ENCODE measurements at regions not wholly inside any gene's neighbourhood (a gene's known extent, or its start where the extent isn't known, plus 50 kb on each side); places are given as distances from the start of the nearest gene placed in this dataset.

DNA sequence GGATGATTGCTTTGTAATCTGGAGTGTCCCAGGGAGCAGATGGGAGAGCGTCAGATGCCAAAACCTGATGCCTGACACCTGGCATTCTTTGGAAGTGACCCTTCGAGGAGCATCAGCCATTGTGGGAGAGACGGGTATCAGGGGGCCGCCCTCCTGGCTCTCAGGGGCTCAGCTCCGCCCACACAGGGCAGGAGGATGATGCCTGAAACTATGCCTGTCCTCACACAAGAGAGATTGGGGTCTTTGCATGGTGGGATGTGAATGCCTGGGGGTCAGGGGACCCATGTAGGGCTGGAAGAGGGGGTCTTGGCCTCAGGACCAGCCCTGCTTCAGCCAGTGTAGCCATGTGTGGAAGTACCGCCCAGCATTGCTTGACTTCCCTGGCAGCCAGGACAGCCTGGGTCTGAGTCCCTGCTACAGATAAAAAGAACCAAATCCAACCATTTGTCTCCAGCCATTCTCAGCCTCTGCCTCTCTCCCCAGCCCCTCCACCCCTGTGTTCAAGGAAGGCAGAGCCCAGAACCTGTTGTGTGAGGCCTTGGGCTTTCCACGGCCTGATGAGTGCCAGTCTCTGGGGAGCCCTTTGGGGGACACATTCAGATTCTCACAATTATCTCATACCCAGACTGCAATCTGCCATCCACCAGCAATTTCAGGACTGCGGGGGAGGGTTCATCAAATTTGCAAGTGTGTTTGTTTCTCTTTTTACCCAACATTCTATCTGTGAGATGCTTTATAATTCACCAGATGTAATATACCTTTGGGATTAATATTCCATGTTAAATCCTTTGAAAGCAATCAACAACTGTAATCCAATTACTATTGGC is 371.2 kb downstream of the PREX1 start:
- H3K4me1 ChIP-seq = peaks cover 18 to 70% (median 60%) of the 10 kb centered on the region in 10 experiments; a peak in 19 of 20 replicates
- H3K9ac ChIP-seq = peak overlapping the region in 2 of 11 experiments; percentile 27 to 45; a peak in 2 of 22 replicates
- peaks cover 0 to 25% (median 0%) of the 10 kb centered on the region in 11 experiments; a peak in 4 of 22 replicates for H3K27me3 ChIP-seq
- peaks cover 0 to 12% (median 9%) of the 10 kb centered on the region in 11 experiments; a peak in 15 of 22 replicates for H3K9me3 ChIP-seq (replicated peaks in 1 of 11)
- no peak for TF ChIP-seq Cebpa-rat (IDR thresholded peaks at IDR 0.05)
- no peaks in the 10 kb centered on the region; a peak in 1 of 22 replicates for H4K20me1 ChIP-seq
- H3K4me3 ChIP-seq = no peak overlapping the region
- no peaks in the 10 kb centered on the region for H3K36me3 ChIP-seq
- H3K4me2 ChIP-seq = peak overlapping the region; percentile 13 to 98 (median 88); a peak in 19 of 22 replicates
- H3K27ac ChIP-seq = no peak overlapping the region

DNA sequence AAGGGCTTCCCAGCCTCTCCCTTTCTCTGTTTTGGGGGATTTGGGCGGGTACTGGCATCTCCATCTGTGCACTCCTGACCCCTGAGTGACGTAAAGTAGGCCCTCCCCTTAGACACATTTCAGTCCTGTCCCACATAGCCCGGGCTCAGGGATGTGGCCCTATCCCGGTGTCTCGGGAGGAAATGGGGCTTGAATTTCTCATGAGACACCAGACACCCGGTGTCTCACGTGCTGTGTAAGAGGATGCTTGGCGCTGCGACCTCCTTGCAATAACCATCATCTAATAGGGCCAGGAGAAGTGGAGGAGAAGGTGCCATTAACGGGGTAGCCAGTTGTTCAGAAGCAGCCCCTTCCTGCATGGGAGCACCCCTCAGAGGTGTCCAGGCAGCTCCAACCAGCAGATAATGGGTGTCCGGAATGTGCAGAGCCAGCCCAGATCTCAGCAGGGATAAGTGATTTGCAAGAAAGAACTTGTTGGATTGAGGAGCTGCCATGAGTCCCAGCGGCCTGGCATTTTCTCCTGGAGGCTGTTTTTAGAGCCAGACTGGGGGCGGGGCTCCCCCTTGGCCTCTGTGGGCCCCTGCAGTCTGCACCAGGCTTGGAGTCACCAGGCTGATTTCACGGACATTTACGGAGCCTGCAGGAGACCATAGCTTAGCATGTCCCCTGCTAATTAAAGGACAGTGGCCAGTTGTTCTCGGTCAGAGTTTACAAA is 372.0 kb downstream of the PREX1 start:
- Histone ChIP-seq H3K27me3 (peaks cover 0 to 25% (median 0%) of the 10 kb centered on the region in 11 experiments; a peak in 4 of 22 replicates), H3K27ac (no peak overlapping the region)
- no peak for TF ChIP-seq Cebpa-rat (IDR thresholded peaks at IDR 0.05)

DNA sequence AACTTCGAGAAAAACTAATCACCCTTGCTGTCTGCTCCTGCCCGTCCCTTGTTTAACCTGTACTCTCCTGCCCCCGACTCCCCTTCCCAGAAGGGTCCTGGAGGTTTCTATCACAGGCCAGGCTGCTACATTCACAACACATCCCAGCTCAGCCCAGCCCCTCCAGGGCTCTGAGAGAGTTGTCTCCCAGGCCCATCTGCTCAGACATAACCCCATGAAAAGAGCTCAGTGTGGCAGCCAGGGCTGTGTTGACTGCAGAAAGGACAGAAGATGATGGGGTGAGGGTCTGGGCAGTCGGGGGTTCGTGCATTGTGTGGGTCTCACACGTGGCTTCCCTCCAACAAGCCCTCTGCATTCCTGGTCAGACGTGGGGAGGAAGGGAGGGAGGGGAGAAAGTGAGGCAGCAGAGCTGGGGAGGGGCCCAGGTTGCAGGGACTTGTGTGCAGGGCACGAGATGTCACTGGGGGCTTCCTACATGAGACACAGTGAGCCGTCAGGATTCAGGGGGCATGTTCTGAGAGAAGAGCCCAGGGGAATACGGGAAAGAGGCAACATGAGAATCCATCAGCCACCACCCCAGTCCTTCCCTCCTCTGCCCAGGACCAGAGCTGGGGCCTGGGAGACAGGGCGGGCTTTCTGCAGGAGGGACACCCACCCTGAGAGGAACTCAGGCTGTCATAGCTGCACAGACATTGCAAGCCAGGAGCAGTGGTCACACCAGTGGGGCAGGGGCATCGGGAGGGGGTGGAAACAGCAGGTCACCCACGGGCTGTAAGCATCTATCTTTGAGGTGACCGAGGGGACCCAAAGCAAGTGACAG is 372.9 kb downstream of the PREX1 start:
- Histone ChIP-seq H3K27ac (peak overlapping the region in 5 of 11 experiments; percentile 19 to 55 (median 42); a peak in 5 of 22 replicates), H3K9ac (peak overlapping the region in 5 of 11 experiments; percentile 18 to 49 (median 39); a peak in 6 of 22 replicates), H3K4me2 (peak overlapping the region in 10 of 11 experiments; percentile 8 to 98 (median 88); a peak in 18 of 22 replicates), H4K20me1 (no peaks in the 10 kb centered on the region; a peak in 1 of 22 replicates), H3K9me3 (replicated peaks in 1 of 11) (peaks cover 0 to 15% (median 11%) of the 10 kb centered on the region in 11 experiments; a peak in 15 of 22 replicates), H3K4me3 (peak overlapping the region in 1 of 10 experiments; percentile 35; a peak in 3 of 20 replicates), H3K27me3 (peaks cover 0 to 25% (median 0%) of the 10 kb centered on the region in 11 experiments; a peak in 4 of 22 replicates), H3K36me3 (no peaks in the 10 kb centered on the region), H3K4me1 (peaks cover 18 to 70% (median 60%) of the 10 kb centered on the region in 10 experiments; a peak in 19 of 20 replicates)
- TF ChIP-seq Cebpa-rat (IDR thresholded peaks at IDR 0.05) = no peak

More for the DNA sequence above, 372.0 kb downstream of the PREX1 start:
- peak overlapping the region in 4 of 11 experiments; percentile 16 to 49 (median 36); a peak in 3 of 22 replicates for H3K9ac ChIP-seq
- H3K4me2 ChIP-seq = peak overlapping the region; percentile 8 to 98 (median 88); a peak in 19 of 22 replicates
- peak overlapping the region in 1 of 10 experiments; percentile 35; a peak in 2 of 20 replicates for H3K4me3 ChIP-seq
- no peaks in the 10 kb centered on the region for H3K36me3 ChIP-seq
- peaks cover 0 to 15% (median 11%) of the 10 kb centered on the region in 11 experiments; a peak in 15 of 22 replicates for H3K9me3 ChIP-seq (replicated peaks in 1 of 11)
- H3K4me1 ChIP-seq = peaks cover 18 to 70% (median 60%) of the 10 kb centered on the region in 10 experiments; a peak in 19 of 20 replicates
- no peaks in the 10 kb centered on the region; a peak in 1 of 22 replicates for H4K20me1 ChIP-seq

DNA sequence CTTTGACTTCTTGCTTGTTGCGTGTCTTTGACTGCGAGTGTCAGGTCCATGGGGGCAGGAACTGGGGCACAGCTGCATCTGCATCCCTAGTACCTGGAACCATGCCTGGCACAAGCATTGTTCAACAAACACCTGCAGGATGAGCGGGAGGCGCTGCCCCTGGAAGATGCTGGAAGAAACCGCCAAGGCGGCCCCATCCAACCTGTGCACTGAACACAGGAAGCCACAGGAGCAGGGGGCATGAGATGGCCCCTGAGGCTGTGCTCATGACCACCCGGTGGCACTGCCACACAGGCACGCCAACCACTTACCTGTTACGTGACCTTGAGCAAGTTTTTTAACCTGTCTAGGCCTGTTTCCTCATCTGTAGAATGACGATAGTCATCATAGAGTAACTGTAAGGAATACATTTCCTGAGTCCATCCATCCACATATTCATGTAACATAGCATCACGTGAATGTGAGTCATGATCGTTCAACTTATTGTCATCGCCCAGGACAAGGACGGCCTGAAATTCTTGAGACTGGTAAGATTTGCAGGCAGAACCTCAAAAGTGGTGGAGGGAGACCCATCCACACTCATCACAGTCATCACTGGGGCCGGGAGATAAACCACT is 374.2 kb downstream of the PREX1 start:
- peaks cover 0 to 25% (median 0%) of the 10 kb centered on the region in 11 experiments; a peak in 4 of 22 replicates for H3K27me3 ChIP-seq
- no peaks in the 10 kb centered on the region for H3K36me3 ChIP-seq
- H3K4me2 ChIP-seq = peak overlapping the region; percentile 13 to 98 (median 88); a peak in 21 of 22 replicates
- no peaks in the 10 kb centered on the region; a peak in 1 of 22 replicates for H4K20me1 ChIP-seq
- H3K9ac ChIP-seq = peak overlapping the region in 1 of 11 experiments; percentile 45; a peak in 2 of 22 replicates
- H3K9me3 ChIP-seq (replicated peaks in 1 of 11) = peaks cover 0 to 15% (median 11%) of the 10 kb centered on the region in 11 experiments; a peak in 15 of 22 replicates
- peaks cover 18 to 59% (median 51%) of the 10 kb centered on the region in 10 experiments; a peak in 19 of 20 replicates for H3K4me1 ChIP-seq
- no peak for TF ChIP-seq Cebpa-rat (IDR thresholded peaks at IDR 0.05)
- H3K4me3 ChIP-seq = no peak overlapping the region
- peak overlapping the region in 3 of 11 experiments; percentile 17 to 55 (median 42); a peak in 4 of 22 replicates for H3K27ac ChIP-seq

DNA sequence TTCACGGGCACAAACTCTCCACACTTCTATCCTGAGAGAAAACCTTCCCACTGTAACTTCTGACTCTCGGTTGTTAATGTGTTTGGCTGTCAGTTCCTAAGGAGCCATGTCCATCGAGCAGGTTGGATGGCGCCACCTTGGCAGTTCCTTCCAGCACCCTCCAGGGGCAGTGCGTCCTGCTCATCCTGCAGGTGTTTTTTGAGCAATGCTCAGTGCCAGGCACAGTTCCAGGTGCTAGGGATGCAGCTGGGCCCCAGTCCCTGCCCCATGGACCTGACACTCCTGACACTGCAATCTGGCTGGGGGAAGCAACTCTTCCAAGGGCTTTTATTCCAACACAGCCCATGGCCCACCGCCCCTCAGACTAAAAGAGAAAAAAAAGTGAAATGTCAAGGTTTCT is 376.4 kb downstream of the PREX1 start:
- Histone ChIP-seq H3K4me2 (no peak overlapping the region), H3K4me3 (no peak overlapping the region), H3K36me3 (no peaks in the 10 kb centered on the region), H3K9ac (no peak overlapping the region), H3K27ac (no peak overlapping the region), H3K4me1 (peaks cover 18 to 44% (median 36%) of the 10 kb centered on the region in 10 experiments; a peak in 19 of 20 replicates), H4K20me1 (no peaks in the 10 kb centered on the region; a peak in 1 of 22 replicates), H3K9me3 (replicated peaks in 1 of 11) (peaks cover 0 to 15% (median 11%) of the 10 kb centered on the region in 11 experiments; a peak in 15 of 22 replicates), H3K27me3 (peaks cover 0 to 25% (median 0%) of the 10 kb centered on the region in 11 experiments; a peak in 4 of 22 replicates)
- no peak for TF ChIP-seq Cebpa-rat (IDR thresholded peaks at IDR 0.05)

DNA sequence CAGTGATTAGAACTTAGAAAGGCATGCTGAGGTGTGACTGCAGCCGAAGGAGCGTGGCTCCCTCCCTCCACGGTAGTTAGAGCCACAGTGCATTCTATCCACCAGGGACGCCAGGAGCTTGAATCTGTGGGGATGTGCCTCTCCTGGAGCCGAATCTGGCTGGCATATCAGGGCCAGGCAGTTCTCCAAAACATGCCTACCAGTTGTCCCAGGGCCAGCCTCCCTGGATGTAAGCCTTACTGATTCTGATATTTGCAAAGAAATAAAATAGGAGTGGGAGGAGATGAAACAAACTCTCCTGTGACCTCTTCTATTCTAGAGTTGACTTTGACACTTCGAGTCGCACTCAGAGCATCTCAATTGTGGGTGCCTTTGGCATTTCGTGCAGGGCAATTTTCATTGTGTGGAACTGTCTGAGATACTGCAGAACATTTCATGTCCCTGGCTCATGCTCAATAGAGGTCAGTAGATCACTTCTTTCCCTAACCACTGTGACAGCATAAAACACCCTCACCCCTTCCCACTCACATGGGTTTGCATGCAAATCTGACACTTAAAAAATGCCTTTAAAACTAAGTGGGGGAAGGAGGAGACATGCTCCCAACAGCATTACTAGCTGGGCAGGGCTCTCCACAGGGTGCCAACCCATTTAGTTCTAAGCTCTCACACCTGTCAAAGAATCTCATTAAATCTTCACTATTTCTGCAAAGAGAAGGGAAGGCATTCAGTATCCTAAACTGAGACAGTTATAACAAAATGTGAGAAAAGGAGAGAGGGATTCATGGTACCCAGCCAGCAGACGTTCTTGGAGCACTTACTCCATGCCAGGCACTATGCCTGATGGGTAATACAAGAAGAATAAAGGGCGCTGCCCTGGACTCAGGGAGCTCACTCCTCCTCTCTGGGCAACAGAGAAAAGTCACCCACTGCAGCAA is 378.9 kb downstream of the PREX1 start:
- H3K4me3 ChIP-seq = no peak overlapping the region
- TF ChIP-seq Cebpa-rat (IDR thresholded peaks at IDR 0.05) = no peak
- H4K20me1 ChIP-seq = no peaks in the 10 kb centered on the region
- peaks cover 5 to 19% (median 12%) of the 10 kb centered on the region in 10 experiments; a peak in 19 of 20 replicates for H3K4me1 ChIP-seq
- H3K36me3 ChIP-seq = no peaks in the 10 kb centered on the region
- H3K9ac ChIP-seq = no peak overlapping the region
- no peak overlapping the region for H3K4me2 ChIP-seq
- no peak overlapping the region for H3K27ac ChIP-seq
- H3K9me3 ChIP-seq (replicated peaks in 1 of 11) = peaks cover 14 to 30% (median 24%) of the 10 kb centered on the region in 11 experiments
- H3K27me3 ChIP-seq = peaks cover 0 to 1% (median 0%) of the 10 kb centered on the region in 11 experiments; a peak in 2 of 22 replicates

DNA sequence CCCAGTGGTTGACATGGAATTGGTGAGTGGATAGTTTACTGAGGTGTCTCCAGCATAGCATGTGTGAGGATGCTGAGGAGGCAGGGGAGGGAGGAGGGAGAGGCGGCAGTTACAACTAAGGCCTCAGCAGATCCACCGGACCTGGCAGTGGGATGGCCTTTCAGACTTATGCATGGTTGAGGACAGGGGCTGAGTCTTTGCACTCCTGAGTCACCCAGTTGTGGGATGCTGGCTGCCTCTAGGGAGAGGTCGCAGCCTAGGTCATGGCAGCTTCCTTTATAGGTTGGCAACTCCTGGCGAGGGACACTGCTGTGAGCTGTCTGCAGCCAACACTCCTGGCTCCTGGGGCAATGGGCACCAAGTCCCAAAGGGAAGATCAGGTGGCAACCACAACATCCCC is 380.3 kb downstream of the PREX1 start:
- Histone ChIP-seq H3K4me2 (no peak overlapping the region), H3K27me3 (no peaks in the 10 kb centered on the region), H3K36me3 (no peaks in the 10 kb centered on the region), H3K4me1 (peaks cover 0 to 5% (median 0%) of the 10 kb centered on the region in 10 experiments; a peak in 2 of 20 replicates), H3K27ac (no peak overlapping the region), H3K9ac (no peak overlapping the region), H4K20me1 (no peaks in the 10 kb centered on the region), H3K4me3 (no peak overlapping the region), H3K9me3 (replicated peaks in 1 of 11) (peaks cover 24 to 44% (median 35%) of the 10 kb centered on the region in 11 experiments)
- no peak for TF ChIP-seq Cebpa-rat (IDR thresholded peaks at IDR 0.05)

Measured in BLaER1 treated with 17β-estradiol and CSF1 and Interleukin-3, amounts not matched to agents 10 nM and 100 nM (cell line).